IPS DF 19.7 (cell line): ENCODE measurements at regions not wholly inside any gene's neighbourhood (a gene's known extent, or its start where the extent isn't known, plus 50 kb on each side); places are given as distances from the start of the nearest gene placed in this dataset.

ENCODE experiments used
- DNase-seq: peaks from one replicate; pipeline ENCODE4 v3.0.0-alpha.2; 2013; ENCODE audit warnings: low read depth, low spot score

- no peak for DNase-seq
These were observed 55.7 kb upstream of the PHACTR2 start for GRCh38 chr6:143621876-143622605.

- DNase-seq, result no peak
These were observed 56.4 kb upstream of the PHACTR2 start for GRCh38 chr6:143621159-143621873.

GRCh38 chr6:143620447-143620846 is 57.3 kb upstream of the PHACTR2 start:
- DNase-seq, result no peak

- no peak for DNase-seq
These were observed 57.9 kb upstream of the PHACTR2 start for GRCh38 chr6:143619824-143620401.

GRCh38 chr6:143616741-143617140 is 61.0 kb upstream of the PHACTR2 start:
- no peak for DNase-seq

GRCh38 chr6:143615785-143616184 is 62.0 kb upstream of the PHACTR2 start:
- no peak for DNase-seq

GRCh38 chr6:143614235-143614634 is 63.5 kb upstream of the PHACTR2 start:
- DNase-seq, result no peak

GRCh38 chr6:143613749-143614148 is 64.0 kb upstream of the PHACTR2 start:
- DNase-seq, result no peak

- DNase-seq, result no peak
These were observed 65.6 kb upstream of the PHACTR2 start for GRCh38 chr6:143612186-143612585.

- no peak for DNase-seq
These were observed 66.2 kb upstream of the PHACTR2 start for GRCh38 chr6:143611580-143611979.

GRCh38 chr6:143609972-143610371 is 67.8 kb upstream of the PHACTR2 start:
- DNase-seq, result no peak

- no peak for DNase-seq
These were observed 68.3 kb upstream of the PHACTR2 start for GRCh38 chr6:143609501-143609900.

- DNase-seq, result no peak
These were observed 68.9 kb upstream of the PHACTR2 start for GRCh38 chr6:143608906-143609305.

GRCh38 chr6:143607974-143608373 is 69.8 kb upstream of the PHACTR2 start:
- DNase-seq, result no peak

- DNase-seq, result no peak
These were observed 70.6 kb upstream of the PHACTR2 start for GRCh38 chr6:143607168-143607567.

GRCh38 chr6:143605906-143606521 is 71.8 kb upstream of the PHACTR2 start:
- no peak for DNase-seq

GRCh38 chr6:143603455-143603854 is 74.3 kb upstream of the PHACTR2 start:
- DNase-seq, result no peak

- no peak for DNase-seq
These were observed 76.3 kb upstream of the PHACTR2 start for GRCh38 chr6:143601504-143601903.

GRCh38 chr6:143600821-143601220 is 76.9 kb upstream of the PHACTR2 start:
- no peak for DNase-seq

GRCh38 chr6:143598466-143599080 is 79.2 kb upstream of the PHACTR2 start:
- no peak for DNase-seq

- DNase-seq, result no peak
These were observed 80.9 kb upstream of the PHACTR2 start for GRCh38 chr6:143596866-143597265.
